OCI-LY1 (cell line): ENCODE measurements at regions not wholly inside any gene's neighbourhood (a gene's known extent, or its start where the extent isn't known, plus 50 kb on each side); places are given as distances from the start of the nearest gene placed in this dataset.
"Not testable (repeated sequence)": the region's sequence is repeated elsewhere in the genome, so short reads cannot be mapped to it uniquely, and the experiment has no call there.

Source experiments
- H2AFZ ChIP-seq: fragments of 200-600 bp; sonication (generic), shearing (Covaris generic); 2 replicates; pipeline ENCODE4 v1.6.0; 2014; ENCODE audit warnings: antibody characterized with exemption, mild to moderate bottlenecking, low read length
- H3F3A ChIP-seq: fragments of 200-600 bp; sonication (generic), shearing (Covaris generic); 2 replicates; pipeline ENCODE4 v1.6.0; 2014; ENCODE audit warnings: mild to moderate bottlenecking, antibody characterized with exemption, low read length, moderate library complexity; ENCODE audit not compliant: insufficient read depth
- H3K27ac ChIP-seq: fragments of 200-600 bp; sonication (generic); 2 replicates; pipeline ENCODE4 v1.5.1; 2014; ENCODE audit warnings: low read length, mixed run types, mild to moderate bottlenecking, low read depth; ENCODE audit not compliant: poor library complexity, severe bottlenecking
- H3K27me3 ChIP-seq: fragments of 200-600 bp; sonication (generic); 2 replicates; pipeline ENCODE4 v1.6.0; 2014; ENCODE audit warnings: antibody characterized with exemption, mild to moderate bottlenecking, low read length, moderate library complexity; ENCODE audit not compliant: insufficient read depth
- H3K36me3 ChIP-seq: fragments of 200-600 bp; sonication (generic); 2 replicates; pipeline ENCODE4 v1.6.1; 2014; ENCODE audit warnings: mild to moderate bottlenecking, antibody characterized with exemption, low read length, moderate library complexity, mixed read lengths; ENCODE audit not compliant: insufficient read depth
- H3K4me1 ChIP-seq: fragments of 200-600 bp; sonication (generic); 2 replicates; pipeline ENCODE4 v1.5.1; 2014; ENCODE audit warnings: mild to moderate bottlenecking, low read length, moderate library complexity; ENCODE audit not compliant: insufficient read depth, severe bottlenecking
- H3K4me2 ChIP-seq: fragments of 200-600 bp; sonication (generic), shearing (Covaris generic); 2 replicates; pipeline ENCODE4 v1.6.1; 2014; ENCODE audit warnings: low read length
- H3K4me3 ChIP-seq: fragments of 200-600 bp; sonication (generic); 2 replicates; pipeline ENCODE4 v1.5.1; 2014; ENCODE audit warnings: low read length, low read depth, mild to moderate bottlenecking, mixed read lengths; ENCODE audit not compliant: poor library complexity, severe bottlenecking
- H3K79me2 ChIP-seq: fragments of 200-600 bp; shearing (Covaris generic); 2 replicates; pipeline ENCODE4 v1.6.1; 2016; ENCODE audit warnings: mixed run types, low read length, mixed read lengths; ENCODE audit not compliant: insufficient read depth
- H3K9ac ChIP-seq: fragments of 200-600 bp; sonication (generic), shearing (Covaris generic); 2 replicates; pipeline ENCODE4 v1.6.1; 2014; ENCODE audit warnings: mild to moderate bottlenecking, low read length, mixed read lengths
- H3K9me2 ChIP-seq: fragments of 200-600 bp; sonication (generic), shearing (Covaris generic); 2 replicates; pipeline ENCODE4 v1.6.1; 2014; ENCODE audit warnings: low read depth, mild to moderate bottlenecking, low read length, mixed read lengths
- H3K9me3 ChIP-seq: fragments of 200-600 bp; shearing (Covaris generic); 2 replicates; pipeline ENCODE4 v1.6.1; 2014; ENCODE audit warnings: low read length, mixed read lengths
- H4K20me1 ChIP-seq: fragments of 200-600 bp; sonication (generic), shearing (Covaris generic); 2 replicates; pipeline ENCODE4 v1.6.0; 2016; ENCODE audit warnings: mild to moderate bottlenecking, low read length; ENCODE audit not compliant: insufficient read depth
- CTCF ChIP-seq: fragments of 200-600 bp; sonication (generic), shearing (Covaris generic); IDR thresholded peaks from 2 replicates; pipeline ENCODE4 v1.5.1; 2017; ENCODE audit warnings: mild to moderate bottlenecking, antibody characterized with exemption, low read length, moderate library complexity, mixed read lengths
- EZH2 ChIP-seq: fragments of 200-600 bp; sonication (generic), shearing (Covaris generic); IDR thresholded peaks from 2 replicates; pipeline ENCODE4 v1.8.0; 2017; ENCODE audit warnings: borderline replicate concordance, mixed run types, mild to moderate bottlenecking, antibody characterized with exemption, low read length, moderate library complexity, mixed read lengths

DNA sequence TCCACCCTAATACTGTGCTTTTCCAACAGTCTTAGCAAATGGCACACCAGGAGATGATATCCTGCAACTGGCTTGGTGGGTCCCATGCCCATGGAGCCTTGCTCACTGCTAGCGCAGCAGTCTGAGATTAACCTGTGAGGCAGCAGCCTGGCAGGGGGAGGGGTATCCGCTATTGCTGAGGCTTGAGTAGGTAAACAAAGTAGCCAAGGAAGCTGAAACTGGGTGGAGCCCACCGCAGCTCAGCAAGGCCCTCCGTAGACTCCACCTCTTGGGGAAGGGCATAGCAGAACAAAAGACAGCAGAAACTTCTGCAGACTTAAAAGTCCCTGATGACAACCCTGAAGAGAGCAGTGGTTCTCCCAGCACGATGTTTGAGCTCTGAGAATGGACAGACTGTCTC, 399.0 kb downstream of the CCSER2 start:
- Histone ChIP-seq H2AFZ (no peak overlapping the region), H3K9ac (no peak overlapping the region)
- no peak for TF ChIP-seq CTCF

GRCh38 chr10:84739126-84739525, 410.7 kb downstream of the CCSER2 start:
- H3K79me2 ChIP-seq, H3K4me1 ChIP-seq, H3K36me3 ChIP-seq, H4K20me1 ChIP-seq, H3K27ac ChIP-seq, H3K9me3 ChIP-seq, H3K4me2 ChIP-seq, H3K27me3 ChIP-seq, H2AFZ ChIP-seq, H3F3A ChIP-seq, H3K4me3 ChIP-seq, H3K9ac ChIP-seq, H3K9me2 ChIP-seq: not testable (repeated sequence)

More for the DNA sequence above, 399.0 kb downstream of the CCSER2 start:
- Histone ChIP-seq H3K27ac (no peak overlapping the region), H3K4me1 (no peaks in the 10 kb centered on the region), H3K9me2 (no peaks in the 10 kb centered on the region), H3K27me3 (no peaks in the 10 kb centered on the region), H3K79me2 (no peaks in the 10 kb centered on the region), H3K9me3 (no peaks in the 10 kb centered on the region), H4K20me1 (no peaks in the 10 kb centered on the region), H3K4me2 (no peak overlapping the region), H3K36me3 (no peaks in the 10 kb centered on the region), H3K4me3 (no peak overlapping the region), H3F3A (no peaks in the 10 kb centered on the region)

DNA sequence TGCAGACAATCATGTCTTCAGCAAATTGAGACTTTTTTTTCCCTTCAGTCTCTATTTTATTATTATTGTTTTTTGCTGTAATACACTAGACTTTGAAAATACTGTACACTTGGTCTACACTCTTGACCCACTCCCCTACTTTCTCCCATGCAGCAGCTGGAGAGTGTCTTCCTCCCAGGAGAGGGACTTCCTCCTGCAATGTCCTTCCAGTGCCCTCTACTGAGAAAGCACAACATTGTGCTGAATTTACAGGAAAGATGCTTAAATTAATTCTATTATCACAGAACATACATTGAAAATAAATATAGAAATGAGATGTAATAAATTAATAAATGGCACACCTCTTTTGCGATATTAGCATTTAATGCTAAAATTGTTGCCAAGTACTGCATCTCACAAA, 411.3 kb downstream of the CCSER2 start:
- Histone ChIP-seq H3K79me2 (no peaks in the 10 kb centered on the region), H3K9me2 (no peaks in the 10 kb centered on the region), H3K27ac (no peak overlapping the region), H3K9me3 (no peaks in the 10 kb centered on the region; the same call in 1 of the 2 replicates), H3K9ac (no peak overlapping the region), H3K36me3 (no peaks in the 10 kb centered on the region), H3K4me1 (no peaks in the 10 kb centered on the region), H4K20me1 (no peaks in the 10 kb centered on the region), H2AFZ (no peak overlapping the region), H3K4me3 (no peak overlapping the region), H3F3A (no peaks in the 10 kb centered on the region), H3K27me3 (no peaks in the 10 kb centered on the region), H3K4me2 (no peak overlapping the region)
- no peak for TF ChIP-seq EZH2
- TF ChIP-seq CTCF, result no peak

- peak; percentile 30; the same call in 1 of the 2 replicates for TF ChIP-seq CTCF
- TF ChIP-seq EZH2, result no peak
- Histone ChIP-seq H3K4me2 (no peak overlapping the region), H3K36me3 (no peaks in the 10 kb centered on the region), H3K27ac (no peak overlapping the region), H3K4me3 (no peak overlapping the region), H3K4me1 (no peaks in the 10 kb centered on the region), H3K9me3 (no peaks in the 10 kb centered on the region; the same call in 1 of the 2 replicates), H3K9me2 (no peaks in the 10 kb centered on the region), H3K9ac (no peak overlapping the region), H3F3A (no peaks in the 10 kb centered on the region), H2AFZ (no peak overlapping the region), H3K79me2 (no peaks in the 10 kb centered on the region), H3K27me3 (no peaks in the 10 kb centered on the region), H4K20me1 (no peaks in the 10 kb centered on the region)
Measured at GRCh38 chr10:84743483-84743882, 415.1 kb downstream of the CCSER2 start.
